ENCODE measurements at regions not wholly inside any gene's neighbourhood (a gene's known extent, or its start where the extent isn't known, plus 50 kb on each side); places are given as distances from the start of the nearest gene placed in this dataset.

DNA sequence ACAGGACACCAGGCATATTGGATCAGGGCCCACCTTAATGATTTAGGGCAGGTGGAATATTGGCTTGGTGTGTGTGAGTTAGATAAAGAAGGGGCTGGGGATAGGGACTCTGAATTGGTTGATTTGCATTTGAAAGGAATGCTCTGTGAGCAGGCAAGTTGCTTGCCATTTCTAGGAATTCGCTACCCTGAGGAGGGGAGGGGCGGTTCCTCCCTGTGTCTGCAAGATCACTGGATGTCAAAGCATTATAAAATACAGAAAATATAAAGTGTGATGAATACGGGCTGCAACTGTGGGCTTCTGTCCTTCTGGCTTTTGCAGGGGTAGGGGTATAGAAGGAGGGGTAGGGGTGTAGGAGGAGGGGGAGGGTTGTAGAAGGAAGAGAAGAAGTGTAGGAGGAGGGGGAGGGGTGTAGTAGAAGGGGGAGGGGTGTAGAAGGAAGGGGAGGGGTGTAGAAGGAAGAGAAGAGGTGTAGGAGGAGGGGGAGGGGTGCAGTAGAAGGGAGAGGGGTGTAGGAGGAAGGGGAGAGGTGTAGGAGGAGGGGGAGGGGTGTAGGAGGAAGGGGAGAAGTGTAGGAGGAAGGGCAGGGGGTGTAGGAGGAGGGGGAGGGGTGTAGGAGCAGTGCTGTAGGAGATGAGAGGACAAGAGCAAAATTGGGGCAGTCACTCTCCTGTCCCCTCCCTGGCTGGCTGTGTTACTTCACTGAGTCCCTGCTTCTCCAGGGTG, 238.0 kb upstream of the COPS8 start:
- no peak for DNase-seq (ENCODE audit: low read depth)
- in situ Hi-C loops (cut with HindIII; ENCODE audit: low pct_unique_long_range_greater_than_20kb, low sequenced_read_pairs): no loop called here

DNA sequence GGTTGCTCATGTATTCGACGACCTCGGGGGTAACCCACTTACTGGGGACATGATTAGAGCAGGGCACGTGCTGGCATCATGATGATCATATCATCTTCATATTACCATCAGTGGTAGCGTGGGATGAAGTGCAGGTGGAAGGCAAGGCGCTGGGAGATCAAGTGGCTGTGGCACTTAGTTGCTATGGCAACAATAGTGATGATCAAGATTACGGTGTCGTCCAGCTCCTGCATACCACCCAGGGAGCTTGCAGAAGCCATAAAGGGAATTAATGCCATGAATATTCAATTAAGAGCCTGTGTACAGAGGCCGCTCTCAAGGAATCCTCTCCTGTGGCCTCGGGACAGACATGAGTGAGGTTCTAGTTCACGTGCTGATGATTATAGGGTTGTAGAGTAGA, 237.2 kb upstream of the COPS8 start:
- DNase-seq (ENCODE audit: low read depth): no peak

DNA sequence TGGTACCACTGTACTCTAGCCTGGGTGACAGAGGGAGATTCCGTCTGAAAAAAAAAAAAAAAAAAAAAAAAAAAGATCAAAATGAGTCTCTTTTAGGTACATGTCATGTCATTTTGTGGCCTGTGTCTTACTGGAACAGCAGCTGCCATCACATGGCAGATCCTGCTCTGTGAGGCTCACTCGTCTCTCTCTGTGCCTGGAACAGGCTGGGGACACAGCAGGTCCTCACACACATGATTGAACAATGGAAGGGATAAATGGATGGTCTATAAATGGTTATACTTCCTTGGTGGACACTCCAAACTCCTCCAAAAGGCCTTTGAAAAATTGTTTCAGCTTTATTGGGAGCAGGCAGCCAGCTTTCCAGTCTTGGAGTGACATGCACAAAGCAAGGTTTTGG, 236.2 kb upstream of the COPS8 start:
- in situ Hi-C loops (cut with HindIII; ENCODE audit: low pct_unique_long_range_greater_than_20kb, low sequenced_read_pairs): no loop called here
- DNase-seq (ENCODE audit: low read depth): no peak

More for the DNA sequence above, 237.2 kb upstream of the COPS8 start:
- in situ Hi-C loops (cut with HindIII; ENCODE audit: low pct_unique_long_range_greater_than_20kb, low sequenced_read_pairs): no loop called here

DNA sequence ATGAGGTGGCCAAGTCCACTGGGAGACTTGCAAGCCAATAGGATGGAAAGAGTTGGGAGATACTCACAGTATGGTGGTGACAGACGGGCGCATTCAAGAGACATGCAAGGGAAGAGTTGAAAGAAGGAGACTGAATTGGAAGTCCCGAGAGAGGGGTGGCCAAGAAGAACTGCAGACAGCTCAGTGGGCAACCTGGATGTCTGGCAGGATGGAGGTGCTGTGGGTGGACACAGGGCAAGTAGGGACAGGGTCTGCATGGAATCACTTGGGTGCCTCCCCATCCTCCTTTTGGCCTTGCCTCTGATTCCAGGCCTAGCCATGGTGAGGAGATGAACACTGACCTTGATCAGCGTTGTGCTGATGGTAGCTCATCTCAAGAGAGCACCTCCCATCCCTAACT, 235.7 kb upstream of the COPS8 start:
- DNase-seq (ENCODE audit: low read depth): no peak
- in situ Hi-C loops (cut with HindIII; ENCODE audit: low pct_unique_long_range_greater_than_20kb, low sequenced_read_pairs): no loop called here

DNA sequence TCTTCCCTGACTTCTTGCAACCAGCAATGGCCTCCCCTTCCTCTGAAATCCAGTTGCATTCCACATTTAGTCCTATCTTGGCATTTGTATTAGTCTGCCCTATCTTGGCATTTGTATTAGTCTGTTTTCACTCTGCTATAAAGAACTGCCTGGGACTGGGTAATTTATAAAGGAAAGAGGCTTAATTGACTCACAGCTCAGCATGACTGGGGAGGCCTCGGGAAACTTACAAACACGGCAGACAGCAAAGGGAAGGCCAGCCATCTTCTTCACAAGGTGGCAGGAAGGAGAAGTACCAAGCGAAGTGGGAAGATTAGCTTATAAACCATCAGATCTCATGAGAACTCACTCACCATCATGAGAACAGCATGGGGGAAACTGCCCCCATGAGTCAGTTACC, 234.5 kb upstream of the COPS8 start:
- no peak for DNase-seq (ENCODE audit: low read depth)
- in situ Hi-C loops (cut with HindIII; ENCODE audit: low pct_unique_long_range_greater_than_20kb, low sequenced_read_pairs): no loop called here

DNA sequence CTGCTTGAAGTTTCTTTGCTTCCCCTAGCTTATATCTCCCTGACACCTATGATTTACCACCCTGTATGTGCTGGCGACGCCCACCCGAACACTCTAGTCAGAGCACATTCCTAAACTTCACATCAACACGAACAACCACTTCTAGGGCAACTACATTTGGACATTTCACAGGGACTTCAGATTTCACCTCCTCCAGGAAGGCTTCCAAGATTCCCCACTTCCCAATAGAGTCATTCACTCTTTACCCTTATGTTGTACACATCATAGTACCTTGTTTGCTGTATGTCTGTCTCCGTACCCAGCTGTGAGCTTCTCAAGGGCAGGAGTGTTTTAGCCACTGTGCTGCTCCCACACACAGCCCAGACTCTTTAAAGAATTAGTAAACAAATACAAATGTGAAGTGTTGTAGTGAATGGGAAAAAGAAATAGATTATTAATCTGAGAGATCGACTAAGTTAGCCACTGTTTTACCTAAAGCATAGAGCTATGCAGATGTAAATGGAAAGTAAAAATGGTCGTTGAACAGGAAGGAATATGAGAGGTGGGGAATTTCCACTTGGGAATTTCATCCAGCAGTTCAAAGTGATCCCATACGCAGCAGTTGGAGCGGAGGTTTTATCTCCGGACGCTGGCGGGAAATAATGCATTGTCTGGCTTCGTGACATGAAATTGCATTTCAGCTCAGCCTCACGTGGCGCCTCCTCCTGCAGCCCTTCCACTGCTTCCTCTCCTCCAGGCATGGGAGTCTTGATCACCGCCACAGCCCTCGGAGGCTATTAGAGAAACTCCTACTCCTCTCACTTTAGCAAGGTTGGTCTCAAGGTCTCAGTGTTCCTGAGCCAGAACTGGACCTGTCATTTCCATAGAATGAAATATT, 233.4 kb upstream of the COPS8 start:
- in situ Hi-C loops (cut with HindIII; ENCODE audit: low pct_unique_long_range_greater_than_20kb, low sequenced_read_pairs): no loop called here
- no peak for DNase-seq (ENCODE audit: low read depth)

DNA sequence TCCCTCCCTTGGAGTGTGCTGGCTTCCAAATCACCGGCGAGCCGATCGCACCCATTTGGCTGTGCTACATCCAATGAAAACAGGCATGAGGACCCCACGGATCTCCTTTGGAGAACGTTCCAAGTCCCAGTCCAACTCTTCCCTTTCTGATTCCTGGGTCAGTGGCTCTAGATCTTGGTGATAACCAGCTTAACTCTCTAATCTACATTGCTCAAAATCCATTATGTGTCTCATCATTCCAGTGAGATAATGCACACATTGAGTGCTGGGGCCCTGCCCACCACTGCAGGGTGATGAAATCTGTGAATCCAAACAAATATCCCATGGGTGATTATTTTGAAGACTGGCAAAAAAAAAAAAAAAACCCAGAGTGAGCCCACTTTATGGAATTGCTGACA, 232.7 kb upstream of the COPS8 start:
- in situ Hi-C loops (cut with HindIII; ENCODE audit: low pct_unique_long_range_greater_than_20kb, low sequenced_read_pairs): no loop called here
- DNase-seq (ENCODE audit: low read depth): no peak

DNA sequence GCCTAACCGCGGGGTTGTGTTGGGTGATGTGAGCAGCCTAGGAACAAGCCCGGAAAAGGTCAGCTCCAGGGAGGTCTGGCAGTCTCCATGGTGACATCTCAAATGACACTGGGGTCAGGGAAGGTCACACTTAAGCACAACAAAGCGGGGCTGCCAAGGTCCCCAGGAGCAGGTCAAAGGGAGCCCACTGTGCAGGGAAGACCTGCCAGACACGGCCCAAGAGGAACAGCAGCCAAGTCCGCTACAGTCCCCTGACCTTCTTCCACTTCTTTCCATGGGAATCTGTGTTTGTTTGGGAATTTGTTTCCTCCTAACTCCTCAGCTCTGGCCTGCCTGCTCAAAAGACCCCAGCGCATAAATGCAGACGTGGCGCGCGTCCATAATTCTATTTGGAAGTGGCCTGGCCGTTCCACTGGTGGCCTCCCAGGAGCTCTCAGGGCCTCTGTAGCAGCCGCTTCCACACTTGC, 232.1 kb upstream of the COPS8 start:
- in situ Hi-C loops (cut with HindIII; ENCODE audit: low pct_unique_long_range_greater_than_20kb, low sequenced_read_pairs): no loop called here
- no peak for DNase-seq (ENCODE audit: low read depth)

DNA sequence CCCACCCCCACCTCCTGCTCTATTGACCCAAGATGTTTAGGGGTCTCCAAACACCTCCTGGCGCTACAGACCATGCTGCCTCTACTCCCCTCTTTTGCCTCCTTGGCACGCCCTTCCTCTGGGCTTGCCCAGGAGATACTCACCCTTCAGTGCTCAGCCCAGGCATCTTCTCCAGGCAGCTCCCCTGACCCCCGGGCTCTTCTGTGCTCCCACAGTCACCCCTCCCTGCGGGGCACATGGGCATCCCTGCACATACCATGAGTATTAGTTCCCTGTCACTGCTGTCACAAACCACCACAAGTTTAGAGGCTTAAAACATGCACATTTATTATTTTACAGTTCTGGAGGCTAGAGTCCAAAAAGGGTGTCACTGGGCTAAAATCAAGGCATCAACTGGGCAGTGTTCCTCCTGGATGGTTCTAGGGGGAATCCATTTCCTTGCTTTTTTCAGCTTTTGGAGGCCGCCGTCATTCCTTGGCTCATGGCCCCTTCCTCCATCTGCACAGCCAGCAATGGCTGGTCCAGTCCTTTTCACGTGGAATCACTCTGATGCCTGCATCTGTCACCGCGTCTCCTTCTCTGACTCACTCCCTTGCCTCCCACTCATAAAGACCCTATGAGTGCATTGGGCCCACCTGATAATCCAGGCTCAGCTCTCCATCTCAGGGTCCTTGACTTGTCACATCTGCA, 230.4 kb upstream of the COPS8 start:
- DNase-seq (ENCODE audit: low read depth): no peak
- in situ Hi-C loops (cut with HindIII; ENCODE audit: low pct_unique_long_range_greater_than_20kb, low sequenced_read_pairs): no loop called here

DNA sequence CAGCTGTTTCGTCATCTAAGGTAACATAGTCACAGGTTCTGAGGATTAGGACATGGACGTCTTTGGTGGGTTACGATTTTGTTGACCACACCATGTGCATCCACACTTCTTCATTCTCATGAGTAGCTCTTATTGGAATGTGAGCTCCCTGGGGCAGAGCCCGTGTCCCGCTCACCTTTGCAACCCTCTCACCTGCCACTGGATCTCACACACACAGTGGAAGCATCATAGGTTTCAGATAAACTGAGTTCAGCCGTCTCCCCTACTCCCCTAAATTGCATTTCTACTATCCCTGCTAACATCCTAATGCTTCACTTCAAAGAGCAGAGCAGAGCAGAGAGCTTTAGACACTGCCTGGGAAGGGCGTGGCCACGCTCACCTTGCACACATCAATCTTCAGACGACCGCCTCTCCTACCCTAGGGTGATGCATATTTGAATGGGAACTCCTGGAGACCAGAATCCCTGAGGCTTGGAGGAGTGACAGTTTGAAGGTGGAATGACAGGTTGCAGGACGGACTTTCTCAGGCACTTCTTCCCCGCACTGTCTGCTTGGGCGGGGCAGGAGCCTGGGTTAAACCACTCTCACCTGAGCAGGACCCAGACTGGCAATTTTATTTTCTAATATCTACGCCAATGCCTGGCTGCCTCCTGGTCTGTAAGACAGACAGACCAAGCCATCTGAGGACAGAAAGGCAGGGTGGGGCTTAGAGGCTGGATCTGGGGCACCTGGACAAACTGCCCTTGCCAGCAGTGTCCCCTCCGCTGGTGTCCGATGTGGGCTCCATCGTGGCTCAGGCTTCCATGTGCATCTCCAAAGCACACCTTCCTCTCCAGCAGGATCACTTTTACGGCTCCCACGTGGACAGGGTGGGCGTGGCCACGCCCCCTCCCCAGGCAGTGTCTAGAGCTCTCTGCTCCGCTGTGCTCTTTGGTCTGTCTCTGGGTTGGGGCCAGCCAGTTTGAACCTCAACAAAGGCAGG, 229.5 kb upstream of the COPS8 start:
- no peak for DNase-seq (ENCODE audit: low read depth)
- in situ Hi-C loops (cut with HindIII; ENCODE audit: low pct_unique_long_range_greater_than_20kb, low sequenced_read_pairs): no loop called here

DNA sequence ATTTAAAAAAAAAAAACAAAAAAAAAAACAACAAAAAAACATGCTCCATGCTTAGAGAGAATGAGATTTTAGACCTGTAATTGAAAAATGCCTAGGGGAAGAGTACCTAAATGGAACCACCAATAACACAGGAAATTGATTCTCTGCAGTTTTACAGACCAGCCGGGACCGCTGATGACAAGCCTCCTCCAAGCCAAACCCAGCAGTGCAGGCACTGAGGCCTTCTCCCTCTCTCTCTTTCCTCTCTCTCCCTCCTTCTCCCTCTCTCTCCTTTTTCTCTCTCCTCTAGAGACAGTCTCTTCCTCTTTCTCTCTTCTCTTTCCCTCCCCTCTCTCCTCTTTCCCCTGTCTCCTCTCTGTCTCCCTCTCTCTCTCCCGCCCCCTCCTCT, 228.8 kb upstream of the COPS8 start:
- in situ Hi-C loops (cut with HindIII; ENCODE audit: low pct_unique_long_range_greater_than_20kb, low sequenced_read_pairs): no loop called here
- DNase-seq (ENCODE audit: low read depth): no peak

DNA sequence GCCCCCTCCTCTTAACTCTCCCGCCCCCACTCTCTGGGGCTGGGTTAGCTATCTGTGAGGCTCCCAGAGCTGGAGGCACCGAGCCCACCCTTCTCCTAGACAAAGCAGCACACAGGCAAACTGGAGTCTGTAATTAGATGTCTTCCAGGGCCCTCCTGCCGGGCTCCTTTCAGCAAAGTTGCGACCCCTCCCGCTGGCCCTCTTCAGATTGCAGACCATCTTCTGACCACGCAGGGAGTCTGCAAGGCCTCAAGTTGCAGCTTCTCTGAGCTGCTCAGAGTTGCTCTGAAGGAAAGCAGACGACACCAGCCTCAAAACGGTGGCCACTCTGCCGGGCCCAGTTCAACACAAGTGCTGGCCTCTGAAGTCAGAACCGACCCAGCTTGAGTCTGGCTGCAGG, 228.4 kb upstream of the COPS8 start:
- in situ Hi-C loops (cut with HindIII; ENCODE audit: low pct_unique_long_range_greater_than_20kb, low sequenced_read_pairs): no loop called here
- DNase-seq (ENCODE audit: low read depth): no peak

DNA sequence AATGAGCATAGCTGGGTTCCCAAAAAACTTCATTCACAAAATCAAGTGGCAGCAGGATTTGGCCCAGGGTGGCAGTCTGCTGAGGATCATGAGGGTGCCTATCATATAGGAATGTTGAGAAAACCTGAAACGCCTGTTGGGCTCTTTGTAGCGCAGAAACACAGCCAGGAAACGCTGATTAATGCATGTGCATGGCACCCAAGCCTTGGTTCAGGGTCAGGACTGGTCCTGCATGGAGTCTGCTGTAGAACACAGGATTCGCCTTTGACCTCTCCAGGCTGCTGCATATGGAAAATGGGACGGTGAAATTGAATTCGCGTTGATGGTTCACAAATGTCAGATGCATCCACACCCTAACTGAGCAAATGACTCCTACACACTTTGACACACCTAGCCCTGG, 227.9 kb upstream of the COPS8 start:
- DNase-seq (ENCODE audit: low read depth): no peak

DNA sequence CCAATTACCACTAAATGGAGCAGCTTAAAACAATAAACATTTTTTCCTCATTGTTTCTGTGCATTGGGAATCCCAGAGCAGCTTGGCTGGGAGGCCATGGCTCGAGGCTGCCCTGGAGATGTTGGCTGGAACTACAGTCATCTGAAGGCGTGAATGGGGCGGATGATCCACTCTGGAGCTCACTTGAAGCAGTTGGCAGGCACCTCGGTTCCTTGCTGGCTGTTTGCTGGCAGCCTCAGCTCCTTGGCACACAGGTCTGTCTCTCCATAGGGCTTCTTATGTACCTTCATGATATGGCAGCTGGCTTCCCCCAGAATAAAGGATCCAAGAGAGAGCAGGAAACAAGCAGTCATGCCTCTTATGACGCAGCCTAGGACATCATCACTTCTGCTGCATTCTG, 227.0 kb upstream of the COPS8 start:
- in situ Hi-C loops (cut with HindIII; ENCODE audit: low pct_unique_long_range_greater_than_20kb, low sequenced_read_pairs): no loop called here
- DNase-seq (ENCODE audit: low read depth): no peak

More for the DNA sequence above, 227.9 kb upstream of the COPS8 start:
- in situ Hi-C loops (cut with HindIII; ENCODE audit: low pct_unique_long_range_greater_than_20kb, low sequenced_read_pairs): no loop called here

DNA sequence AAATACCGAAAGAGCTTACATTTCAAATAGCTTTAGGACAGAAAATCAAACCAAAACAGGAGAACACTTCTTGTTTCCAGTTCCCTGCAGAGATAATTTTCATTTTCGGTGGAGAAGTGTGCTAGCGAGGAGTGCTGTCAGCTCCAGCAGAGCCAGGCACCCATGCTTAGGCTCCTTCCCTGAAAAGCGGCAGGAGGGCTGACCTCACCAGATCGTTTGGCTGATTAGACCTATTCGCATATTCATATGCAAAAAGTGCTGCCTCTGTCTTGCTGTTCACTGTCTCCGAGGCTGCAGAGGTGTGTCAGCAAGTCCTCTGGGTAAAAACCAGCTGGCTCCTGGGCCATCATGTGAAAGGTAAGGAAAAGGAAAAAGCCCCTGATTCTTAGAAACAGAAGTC, 225.8 kb upstream of the COPS8 start:
- in situ Hi-C loops (cut with HindIII; ENCODE audit: low pct_unique_long_range_greater_than_20kb, low sequenced_read_pairs): no loop called here
- DNase-seq (ENCODE audit: low read depth): no peak

DNA sequence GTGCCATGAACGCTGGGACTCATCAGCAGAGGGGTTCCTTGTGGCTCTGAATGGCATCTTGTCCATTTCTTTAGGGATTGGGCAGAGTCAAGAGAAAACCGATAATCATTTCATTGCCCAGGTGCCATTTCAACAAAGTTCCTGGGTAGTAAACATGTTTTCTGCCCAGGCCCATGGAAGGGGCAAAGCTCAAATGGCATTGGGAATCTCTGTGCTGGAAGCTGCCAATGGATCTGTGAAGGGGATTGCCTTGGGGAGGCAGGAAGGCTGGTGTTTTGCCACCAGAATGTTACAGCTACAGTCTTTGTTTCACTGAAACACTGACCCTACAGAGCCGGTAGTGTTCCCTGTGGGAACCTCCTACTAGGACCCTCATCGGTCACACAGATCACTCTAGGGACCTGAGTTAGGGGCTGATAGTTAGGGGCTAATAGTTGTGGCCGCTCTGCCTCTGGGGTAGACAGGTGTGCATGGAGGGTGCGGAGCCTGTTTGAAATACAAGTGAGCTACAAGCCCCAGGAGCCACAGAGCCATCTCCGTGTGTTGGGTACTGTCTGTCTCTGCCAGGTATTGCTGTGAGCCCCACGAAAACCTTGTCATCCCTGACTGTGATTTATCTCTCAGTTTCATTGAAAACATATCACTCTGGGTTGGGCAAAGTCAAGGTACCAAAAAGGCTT, 224.4 kb upstream of the COPS8 start:
- in situ Hi-C loops (cut with HindIII; ENCODE audit: low pct_unique_long_range_greater_than_20kb, low sequenced_read_pairs): no loop called here
- no peak for DNase-seq (ENCODE audit: low read depth)

DNA sequence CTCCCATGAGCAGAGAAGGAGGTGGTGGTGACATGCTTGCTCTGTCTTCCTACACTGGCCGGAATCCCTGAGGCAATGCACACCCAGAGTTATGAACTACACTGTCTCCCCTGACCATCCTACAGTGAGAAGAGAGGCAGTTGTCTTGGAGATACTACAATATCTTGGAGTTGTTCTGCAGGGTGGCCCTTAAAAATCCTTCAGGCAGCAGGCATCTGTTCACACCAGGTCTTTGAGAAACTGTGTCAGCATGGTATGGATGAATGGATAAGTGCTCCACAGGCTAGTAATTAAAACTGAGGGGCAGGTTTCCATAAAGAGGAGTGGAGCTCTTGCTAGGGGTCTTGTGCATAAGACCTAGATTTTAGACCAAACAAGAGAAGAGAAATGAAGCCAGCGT, 223.7 kb upstream of the COPS8 start:
- DNase-seq (ENCODE audit: low read depth): no peak
- in situ Hi-C loops (cut with HindIII; ENCODE audit: low pct_unique_long_range_greater_than_20kb, low sequenced_read_pairs): no loop called here

DNA sequence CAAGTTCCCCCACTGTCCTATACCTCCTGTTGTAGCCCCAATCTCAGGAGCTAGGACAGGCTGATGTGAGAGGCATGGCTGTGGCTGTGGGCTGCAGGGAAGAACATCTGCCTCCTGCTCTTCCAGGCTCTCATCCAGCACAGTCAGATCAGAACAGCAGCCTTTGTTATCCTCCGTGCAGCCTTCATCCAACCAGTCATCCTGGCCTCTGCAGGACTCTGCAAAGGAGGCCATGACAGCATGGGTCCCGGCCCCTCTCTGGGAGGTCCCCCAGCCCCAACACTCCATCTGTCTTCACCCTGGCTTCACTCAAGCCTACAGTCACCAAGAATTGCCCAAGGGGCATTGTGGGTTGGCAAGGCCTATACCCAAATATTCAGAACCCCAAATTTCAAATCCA, 223.2 kb upstream of the COPS8 start:
- no peak for DNase-seq (ENCODE audit: low read depth)
- in situ Hi-C loops (cut with HindIII; ENCODE audit: low pct_unique_long_range_greater_than_20kb, low sequenced_read_pairs): no loop called here

Data from Caki2 (cell line).